SHP77 treated with DMSO at 0.1 percent for 48 hours (cell line): ENCODE measurements at regions not wholly inside any gene's neighbourhood (a gene's known extent, or its start where the extent isn't known, plus 50 kb on each side); places are given as distances from the start of the nearest gene placed in this dataset.

ENCODE experiments used
- DNase-seq: peaks from one replicate; lab custom pipeline; 2025; lab: John Stamatoyannopoulos, UW

DNA sequence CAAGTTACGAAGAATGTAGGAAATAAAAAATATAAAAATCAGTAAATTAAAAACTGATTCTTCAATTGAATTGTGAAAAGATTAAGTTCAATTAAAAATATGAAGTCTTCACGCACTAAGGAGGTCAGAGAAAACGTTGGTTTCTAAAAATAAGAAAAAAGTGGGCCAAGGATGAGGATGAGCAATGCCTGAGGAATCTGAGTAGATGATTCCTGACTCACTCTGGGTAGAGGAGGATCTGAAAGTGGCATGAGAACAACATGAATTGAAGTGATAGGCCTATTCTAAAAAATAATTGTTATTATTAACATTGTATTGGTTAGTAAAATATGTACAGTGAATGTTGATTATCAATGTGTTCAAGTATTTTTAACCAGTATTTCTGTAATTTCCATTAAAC is 444.2 kb downstream of the GRIA2 start:
- no peak for DNase-seq

GRCh38 chr4:157655096-157655809 is 434.7 kb downstream of the GRIA2 start:
- DNase-seq, result no peak

DNA sequence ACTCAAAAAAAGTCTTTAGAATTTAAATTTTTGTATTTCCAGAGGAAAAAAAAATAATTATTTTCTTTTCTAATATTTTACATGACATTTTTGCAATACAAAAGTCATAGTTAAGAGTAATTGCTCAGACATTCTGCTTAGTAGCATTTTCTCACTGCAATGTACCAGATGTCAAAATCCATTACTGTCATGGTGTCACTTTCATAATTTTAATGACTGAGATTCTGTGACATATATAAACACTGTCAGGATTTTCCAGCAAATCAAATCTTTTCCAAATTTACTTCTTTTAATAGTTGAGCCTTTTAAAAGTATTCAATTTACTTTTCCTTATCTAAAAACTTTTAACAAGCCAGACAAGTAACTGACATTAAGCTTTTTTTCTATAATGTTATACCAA is 422.7 kb downstream of the GRIA2 start:
- DNase-seq, result no peak

- no peak for DNase-seq
These were observed 413.5 kb downstream of the GRIA2 start for GRCh38 chr4:157634057-157634456.

DNA sequence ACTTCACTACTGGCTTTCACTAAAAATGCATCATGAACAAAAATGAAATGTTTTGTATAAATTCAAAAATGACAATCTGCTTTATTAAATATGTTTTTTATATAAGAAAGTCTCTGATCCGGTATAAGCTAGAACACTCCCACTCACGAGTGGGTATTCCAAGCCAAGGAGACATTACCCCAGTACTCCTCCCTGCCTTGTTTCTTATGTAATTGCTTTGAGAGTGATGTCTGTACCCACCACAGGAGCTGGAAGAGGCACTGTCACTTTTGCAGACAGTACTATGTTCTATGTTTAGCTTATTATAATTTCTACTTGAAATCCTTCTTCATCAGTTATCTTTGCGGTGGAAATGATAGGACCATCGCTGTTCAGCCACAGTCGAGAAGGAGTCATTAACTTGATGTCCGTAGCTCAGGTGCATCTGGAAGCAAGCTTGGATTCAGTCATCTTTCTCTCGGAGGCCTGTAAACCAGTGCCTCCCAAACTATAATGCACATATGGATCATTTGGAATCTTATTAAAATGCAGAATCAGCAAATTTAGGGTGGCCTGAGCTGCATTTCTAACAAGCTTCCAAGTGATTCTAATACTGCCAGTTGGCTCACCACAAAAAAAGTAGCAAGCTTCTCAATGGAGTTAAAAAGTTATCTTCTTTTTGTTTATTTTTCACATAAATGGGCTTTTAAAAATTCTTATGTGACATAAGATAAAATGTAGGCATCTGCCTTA is 396.4 kb downstream of the GRIA2 start:
- no peak for DNase-seq

GRCh38 chr4:157607996-157608395 is 387.5 kb downstream of the GRIA2 start:
- DNase-seq, result no peak

DNA sequence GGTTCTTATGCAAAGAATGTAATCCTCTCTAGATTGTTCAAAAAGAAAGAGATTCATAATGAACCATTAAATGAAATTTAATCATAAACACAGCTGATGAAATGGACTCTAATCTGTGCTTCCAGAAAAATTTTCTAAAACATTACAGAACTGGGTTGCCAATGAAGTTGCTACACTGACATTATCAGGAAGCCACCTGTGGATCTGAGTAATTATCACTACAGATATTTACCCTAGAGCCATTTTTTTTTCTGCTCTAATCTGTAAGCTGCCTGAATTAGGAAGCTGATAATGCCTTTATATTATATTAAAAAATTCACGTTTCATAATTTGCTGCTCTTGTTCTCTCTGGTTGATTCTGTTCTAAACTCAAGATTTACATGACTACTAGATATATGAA is 380.1 kb downstream of the GRIA2 start:
- no peak for DNase-seq

DNA sequence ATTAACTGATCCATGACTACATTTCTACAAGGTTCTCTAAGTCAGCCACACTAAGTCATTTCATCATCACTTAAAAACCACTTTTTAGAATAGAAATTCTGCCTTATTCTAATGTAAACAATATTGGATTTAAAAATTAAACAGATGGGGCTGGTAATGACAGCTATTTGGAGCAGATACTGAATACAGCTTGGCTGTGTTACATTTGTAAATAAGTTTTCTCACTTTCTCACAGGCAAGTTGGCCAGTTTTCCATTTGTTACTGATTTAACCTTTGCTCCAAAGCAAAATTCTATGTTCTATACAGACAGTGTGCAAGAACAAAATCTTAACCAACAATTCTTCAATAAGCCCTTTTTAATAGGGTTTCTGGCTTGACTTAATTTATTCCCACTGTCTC is 370.7 kb downstream of the GRIA2 start:
- no peak for DNase-seq

GRCh38 chr4:157590679-157591078 is 370.2 kb downstream of the GRIA2 start:
- DNase-seq, result no peak

- DNase-seq, result no peak
These were observed 367.3 kb downstream of the GRIA2 start for GRCh38 chr4:157587681-157588423.

DNA sequence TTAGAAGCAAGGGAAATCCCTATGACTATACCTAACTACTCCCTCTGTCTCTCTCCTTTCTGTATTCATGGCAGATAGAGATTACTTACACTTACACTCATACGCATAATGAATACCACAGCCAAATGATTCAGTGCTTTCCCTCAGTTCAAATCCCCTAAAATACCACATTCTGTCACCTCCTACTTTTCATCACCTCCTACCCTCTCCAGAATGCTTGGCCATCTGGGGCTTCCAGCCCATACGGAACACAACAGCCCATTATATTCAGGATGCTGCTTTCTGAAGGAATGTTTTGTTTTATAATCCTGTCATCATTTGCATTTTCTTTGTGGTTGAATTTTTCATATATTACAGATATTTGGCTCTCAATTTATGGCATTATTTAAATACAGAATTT is 361.6 kb downstream of the GRIA2 start:
- no peak for DNase-seq

DNA sequence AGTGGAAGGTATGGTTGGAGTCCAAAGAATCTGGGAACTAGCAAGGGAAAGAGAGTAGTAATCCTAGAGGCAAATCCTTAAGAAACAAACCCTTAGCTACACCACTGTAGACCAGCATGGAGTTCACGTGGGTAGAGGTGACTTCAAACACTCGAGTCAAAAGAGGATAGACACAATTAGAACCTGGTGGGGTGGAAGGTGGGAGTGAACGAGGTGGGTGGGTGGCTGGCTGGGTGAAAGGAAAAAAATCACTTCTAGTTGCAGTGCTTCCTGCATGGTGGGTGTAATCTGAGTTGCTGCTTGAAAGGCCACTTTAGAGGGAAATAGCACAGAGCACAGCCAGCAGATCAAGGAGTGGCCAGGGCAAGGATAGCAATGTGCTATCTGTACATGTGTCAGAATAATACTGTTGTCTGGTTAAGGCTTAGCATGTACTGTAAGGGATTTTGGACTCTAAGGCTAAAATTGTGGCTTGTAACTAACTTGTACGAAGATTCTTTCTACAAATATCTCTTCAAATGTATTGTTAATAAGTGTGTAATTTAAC is 356.2 kb downstream of the GRIA2 start:
- no peak for DNase-seq

- no peak for DNase-seq
These were observed 354.8 kb downstream of the GRIA2 start for GRCh38 chr4:157575339-157575738.

GRCh38 chr4:157574606-157575005 is 354.1 kb downstream of the GRIA2 start:
- no peak for DNase-seq

DNA sequence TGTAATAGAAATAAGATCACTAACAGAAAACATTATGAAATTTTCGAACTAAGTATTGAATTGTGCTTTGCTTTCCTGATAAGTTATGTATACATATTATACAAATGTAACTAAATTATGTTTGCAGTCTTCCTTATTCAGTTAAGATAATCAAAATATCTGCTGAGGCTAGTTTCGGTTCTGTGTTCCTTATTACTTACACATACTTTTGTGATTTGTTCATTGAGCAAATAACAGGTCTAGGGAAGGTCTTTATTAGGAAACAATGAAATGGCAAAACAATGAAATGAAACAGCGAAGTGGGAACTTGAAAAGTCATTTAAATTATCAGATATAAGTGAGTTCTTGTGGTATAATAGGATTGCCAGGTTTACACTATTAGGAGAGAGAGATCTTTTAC is 352.4 kb downstream of the GRIA2 start:
- DNase-seq, result no peak

DNA sequence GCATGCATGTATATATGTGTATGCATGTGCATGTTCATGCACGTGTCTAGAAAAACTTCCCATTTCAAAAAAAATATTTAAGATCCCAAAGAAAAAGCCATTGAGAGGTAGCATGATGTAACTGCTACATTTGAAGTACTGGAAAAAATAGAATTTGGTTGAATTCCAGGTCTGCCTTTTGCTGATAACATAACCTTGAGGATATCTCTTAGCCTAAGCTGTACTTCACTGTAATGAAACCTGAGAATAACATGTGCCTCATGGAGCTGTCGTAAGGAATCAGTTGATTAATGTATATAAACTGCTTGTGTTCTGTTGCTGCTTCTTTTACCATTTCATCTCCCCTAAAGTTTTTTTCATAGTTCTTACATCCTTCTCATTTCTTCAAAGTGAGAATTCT is 351.8 kb downstream of the GRIA2 start:
- DNase-seq, result no peak

GRCh38 chr4:157564771-157565170 is 344.2 kb downstream of the GRIA2 start:
- DNase-seq, result no peak

GRCh38 chr4:157564218-157564617 is 343.7 kb downstream of the GRIA2 start:
- DNase-seq, result no peak

DNA sequence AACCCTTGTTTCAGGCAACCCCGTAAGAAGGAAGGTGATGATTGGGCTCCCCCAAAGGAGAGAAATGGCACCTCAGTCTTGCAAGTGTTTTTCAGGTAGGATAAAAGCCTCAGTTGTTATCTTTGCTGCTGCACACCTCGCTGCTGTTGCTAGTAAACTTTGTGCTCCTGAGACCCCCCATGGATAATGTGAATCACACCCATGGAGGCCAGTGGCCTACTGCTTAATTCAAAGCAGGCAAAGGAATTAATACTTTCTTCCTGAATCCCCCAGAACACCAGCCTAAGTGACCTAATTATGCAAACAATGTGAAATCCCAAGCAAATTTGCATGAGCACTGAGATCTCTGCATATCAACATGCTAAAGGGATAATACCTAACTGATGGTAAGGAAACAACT is 337.5 kb downstream of the GRIA2 start:
- DNase-seq, result no peak

DNA sequence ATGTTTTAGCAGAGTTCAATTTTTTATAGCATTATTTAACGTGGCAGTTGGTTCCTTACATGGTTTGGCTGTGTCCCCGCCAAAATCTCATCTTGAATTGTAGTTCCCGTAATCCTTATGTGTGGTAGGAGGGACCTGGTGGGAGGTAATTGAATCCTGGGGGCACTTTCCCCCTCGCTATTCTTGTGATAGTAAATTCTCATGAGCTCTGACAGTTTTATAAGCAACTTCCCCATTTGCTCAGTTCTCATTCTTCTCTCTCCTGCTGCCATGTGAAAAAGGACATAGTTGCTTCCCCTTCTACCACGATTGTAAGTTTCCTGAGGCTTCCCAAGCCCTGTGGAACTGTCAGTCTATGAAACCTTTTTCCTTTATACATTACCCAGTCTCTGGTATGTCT is 329.5 kb downstream of the GRIA2 start:
- DNase-seq, result no peak

GRCh38 chr4:157527954-157528353 is 307.4 kb downstream of the GRIA2 start:
- DNase-seq, result no peak

DNA sequence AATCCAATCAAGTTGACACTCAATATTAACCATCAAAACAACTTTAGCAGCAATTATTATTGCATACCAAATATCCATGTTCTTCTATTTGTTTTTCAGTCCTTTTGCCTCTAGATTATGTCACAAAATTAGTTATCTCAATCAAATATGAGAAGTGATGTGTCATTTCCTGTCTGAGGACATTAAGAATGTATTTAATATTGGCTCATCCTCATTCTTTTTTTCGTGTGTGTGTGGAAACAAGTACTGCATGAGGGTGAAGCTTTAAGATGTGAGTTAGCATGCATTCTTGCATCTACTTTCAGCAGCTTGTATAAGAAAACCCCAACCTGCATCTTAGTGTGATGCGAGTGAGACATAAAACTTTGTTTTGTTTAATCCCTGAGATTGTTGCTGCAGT is 301.4 kb downstream of the GRIA2 start:
- no peak for DNase-seq

- DNase-seq, result no peak
These were observed 294.2 kb downstream of the GRIA2 start for GRCh38 chr4:157514711-157515110.
